HG03064 (cell line): ENCODE measurements at regions not wholly inside any gene's neighbourhood (a gene's known extent, or its start where the extent isn't known, plus 50 kb on each side); places are given as distances from the start of the nearest gene placed in this dataset.

Experiments
- ATAC-seq: cut with Tn5 transposase; IDR thresholded peaks from one replicate; pipeline ENCODE4 v1.9.1; 2021; ENCODE audit warnings: low read depth; ENCODE audit not compliant: unreplicated experiment

GRCh38 chr5:161134956-161135355 lies 282.9 kb upstream of the ATP10B start:
- ATAC-seq: no peak

GRCh38 chr5:161134083-161134482 lies 282.1 kb upstream of the ATP10B start:
- ATAC-seq: no peak

- ATAC-seq: no peak
Measured at GRCh38 chr5:161115941-161116340, 263.9 kb upstream of the ATP10B start.

- ATAC-seq: no peak
Measured at GRCh38 chr5:161112371-161112770, 260.4 kb upstream of the ATP10B start.

DNA sequence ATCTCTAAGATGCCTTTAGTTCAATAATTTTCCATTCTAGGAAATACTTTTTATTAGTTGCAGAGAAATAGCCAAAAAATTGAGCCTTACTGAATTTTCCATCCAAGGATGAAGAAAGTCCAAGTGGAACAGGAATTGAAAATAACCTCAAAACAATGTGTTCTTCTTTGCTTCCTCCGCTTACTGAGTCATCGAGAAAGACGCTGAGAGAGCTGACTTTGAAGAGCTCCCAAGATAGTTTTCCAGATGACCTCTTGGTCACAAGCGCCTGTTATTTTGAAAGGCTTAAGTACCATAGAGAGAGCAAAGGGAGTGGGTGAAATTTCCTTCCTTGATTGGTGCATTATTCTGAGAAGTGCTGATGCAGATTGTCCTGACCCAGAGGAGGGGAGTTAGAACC lies 253.5 kb upstream of the ATP10B start:
- no peak for ATAC-seq

DNA sequence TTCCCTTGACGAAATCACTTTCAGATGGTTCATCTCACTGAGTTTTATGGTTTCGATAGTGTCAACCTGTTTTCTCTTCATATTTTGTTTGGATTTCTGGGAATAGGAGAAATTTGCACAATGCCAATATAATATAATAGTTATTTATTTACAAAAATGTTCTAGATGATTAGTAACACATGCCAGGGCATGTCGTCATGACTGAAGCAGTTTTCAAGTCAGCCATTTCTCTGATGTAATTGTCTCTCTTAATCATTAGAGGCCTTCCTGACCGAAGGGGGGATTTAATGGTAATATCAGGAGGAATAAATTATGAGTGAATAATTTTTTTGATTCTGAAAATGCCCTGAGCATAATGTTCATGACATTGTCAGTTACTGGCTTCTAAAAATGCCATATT lies 246.5 kb upstream of the ATP10B start:
- ATAC-seq: no peak

DNA sequence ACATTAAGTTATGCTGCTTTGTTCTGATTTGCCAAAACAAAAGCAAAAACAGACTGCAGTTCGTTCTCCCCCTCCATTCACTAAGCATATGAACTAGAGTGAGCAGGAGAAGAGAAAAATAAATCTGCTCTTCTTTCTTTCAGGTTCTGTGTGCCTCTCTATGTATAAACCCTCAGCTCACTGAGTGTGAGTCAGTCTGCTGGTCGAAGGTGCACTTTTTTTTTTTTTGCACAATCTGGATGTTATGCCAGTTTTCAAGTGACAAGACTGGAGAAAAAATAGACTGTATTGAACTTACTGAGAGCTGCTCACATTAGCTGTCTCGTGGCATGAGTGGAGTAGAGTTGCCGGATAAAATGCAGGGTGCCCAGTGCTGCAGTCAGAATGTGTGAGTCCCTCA lies 244.6 kb upstream of the ATP10B start:
- ATAC-seq: no peak

DNA sequence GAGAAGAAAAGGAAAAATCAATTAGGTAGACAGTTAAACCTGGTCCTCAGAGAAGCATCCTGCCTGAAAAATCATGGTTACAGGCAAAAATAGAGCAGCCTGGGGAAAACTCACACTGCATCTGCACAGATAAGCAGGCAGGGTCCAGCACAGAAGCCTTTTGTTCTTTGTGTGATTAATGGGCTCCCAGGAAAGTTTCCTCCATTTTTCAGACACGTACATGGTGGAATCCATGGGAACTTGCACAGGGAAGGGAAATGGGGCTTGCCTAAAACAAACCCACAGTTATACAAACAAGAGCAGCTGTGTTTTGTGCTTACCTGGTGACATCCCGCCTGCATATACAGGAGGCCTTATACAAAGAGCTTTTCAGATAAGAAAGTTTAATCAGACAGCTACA lies 243.9 kb upstream of the ATP10B start:
- no peak for ATAC-seq

DNA sequence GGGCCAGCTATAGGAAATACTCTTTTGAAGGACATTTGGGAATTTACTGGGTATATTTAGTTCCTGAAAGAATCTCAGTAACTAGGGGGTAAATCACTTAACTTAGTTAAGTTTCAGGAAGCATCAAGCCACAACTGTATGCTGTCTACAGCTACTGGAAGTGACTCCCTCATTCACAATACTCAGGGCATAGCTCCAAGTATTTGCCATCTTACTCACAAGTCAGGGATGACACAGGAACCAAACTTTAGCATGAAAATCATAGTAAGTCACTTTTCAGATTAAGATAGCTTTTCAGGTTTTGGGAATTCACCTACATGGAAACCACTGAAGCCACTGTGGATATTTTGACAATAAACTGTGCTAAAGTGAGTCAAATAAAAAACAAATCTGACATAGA lies 242.4 kb upstream of the ATP10B start:
- no peak for ATAC-seq

DNA sequence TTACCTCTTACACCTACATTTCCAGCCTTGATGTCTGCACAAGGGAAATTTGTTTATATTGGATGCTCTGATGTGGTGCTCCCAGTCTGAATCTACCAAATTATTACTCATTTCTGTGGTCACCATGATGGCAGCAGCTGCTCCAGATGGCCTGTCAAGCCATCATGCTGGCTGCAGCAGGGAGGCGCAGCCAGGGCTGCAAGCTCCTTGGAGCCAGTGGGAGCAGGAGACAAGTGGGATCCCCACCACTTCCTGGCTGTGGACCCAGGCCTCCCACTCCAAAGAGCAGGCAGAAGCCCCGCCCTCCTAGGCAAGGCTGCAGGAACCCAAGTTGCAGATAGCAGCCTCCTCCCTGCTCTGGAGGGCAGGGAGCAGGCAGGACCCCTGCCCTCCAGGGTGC lies 241.1 kb upstream of the ATP10B start:
- ATAC-seq: no peak

DNA sequence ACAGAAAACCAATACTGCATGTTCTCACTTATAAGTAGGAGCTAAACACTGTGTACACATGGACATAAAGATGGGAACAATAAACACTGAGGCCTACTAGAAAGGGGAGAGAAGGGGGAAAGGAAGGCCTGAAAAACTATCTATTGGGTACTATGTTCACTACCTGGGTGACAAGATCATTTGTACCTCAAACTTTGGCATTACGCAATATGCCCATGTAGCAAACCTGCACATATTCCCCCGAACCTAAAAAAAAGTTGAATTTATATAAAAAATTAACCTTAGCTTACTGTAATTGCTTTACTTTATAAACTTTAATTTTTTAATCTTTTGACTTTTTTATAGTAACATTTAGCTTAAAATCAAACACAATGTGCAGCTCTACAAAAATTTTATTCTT lies 237.6 kb upstream of the ATP10B start:
- no peak for ATAC-seq

DNA sequence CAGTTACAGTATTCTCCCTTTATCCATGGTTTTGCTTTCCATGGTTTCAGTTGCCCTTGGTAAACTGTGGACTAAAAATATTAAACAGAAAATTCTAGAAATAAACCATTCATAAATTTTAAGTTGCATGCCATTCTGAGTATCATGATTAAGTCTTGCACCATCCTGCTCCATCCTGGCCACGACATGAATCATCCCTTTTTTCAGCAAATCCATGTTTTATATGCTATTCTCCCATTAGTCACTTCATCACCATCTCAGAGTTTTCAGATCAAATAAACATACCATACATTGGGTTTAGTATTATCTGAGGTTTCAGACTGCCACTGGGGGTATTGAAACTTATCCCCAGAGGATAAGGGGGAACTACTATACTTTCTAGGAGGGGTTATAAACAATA lies 234.4 kb upstream of the ATP10B start:
- no peak for ATAC-seq

- ATAC-seq: no peak
Measured at GRCh38 chr5:161085056-161085455, 233.0 kb upstream of the ATP10B start.

DNA sequence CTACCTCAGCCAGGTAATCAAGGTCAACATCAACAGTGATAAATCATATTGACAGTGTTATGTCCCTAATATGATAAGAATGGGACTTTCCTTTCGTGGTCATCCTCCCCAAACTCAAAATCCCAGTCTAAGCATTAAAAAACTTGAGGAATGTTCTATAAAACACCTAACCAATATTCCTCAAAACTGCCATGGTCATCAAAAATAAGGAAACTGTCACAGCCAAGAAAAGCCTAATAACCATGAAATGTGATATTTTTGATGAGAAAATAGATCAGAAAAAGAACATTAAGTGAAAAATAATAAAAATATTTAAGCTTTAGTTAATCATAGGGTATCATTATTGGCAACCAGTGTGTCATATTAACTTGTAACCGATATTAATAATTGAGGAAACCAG lies 232.1 kb upstream of the ATP10B start:
- no peak for ATAC-seq

DNA sequence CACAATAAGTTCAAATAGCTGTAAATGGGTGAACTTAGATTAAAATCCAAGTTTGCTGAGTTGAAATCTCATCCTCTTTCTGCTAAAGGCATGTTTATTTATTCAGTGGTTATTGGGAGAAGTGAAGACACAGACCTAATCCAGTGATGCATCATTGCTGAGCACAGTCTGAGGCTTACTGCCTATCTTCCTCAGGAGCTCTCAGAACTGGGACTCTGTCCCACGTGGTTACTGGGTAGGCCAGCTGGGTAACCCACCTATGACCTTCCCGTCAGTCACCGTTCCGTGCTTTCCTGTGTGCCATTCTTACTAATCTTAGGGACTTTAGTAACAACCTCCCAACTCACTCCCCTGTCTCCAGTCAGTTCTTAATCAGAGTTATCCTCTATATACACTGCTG lies 226.8 kb upstream of the ATP10B start:
- ATAC-seq: no peak

DNA sequence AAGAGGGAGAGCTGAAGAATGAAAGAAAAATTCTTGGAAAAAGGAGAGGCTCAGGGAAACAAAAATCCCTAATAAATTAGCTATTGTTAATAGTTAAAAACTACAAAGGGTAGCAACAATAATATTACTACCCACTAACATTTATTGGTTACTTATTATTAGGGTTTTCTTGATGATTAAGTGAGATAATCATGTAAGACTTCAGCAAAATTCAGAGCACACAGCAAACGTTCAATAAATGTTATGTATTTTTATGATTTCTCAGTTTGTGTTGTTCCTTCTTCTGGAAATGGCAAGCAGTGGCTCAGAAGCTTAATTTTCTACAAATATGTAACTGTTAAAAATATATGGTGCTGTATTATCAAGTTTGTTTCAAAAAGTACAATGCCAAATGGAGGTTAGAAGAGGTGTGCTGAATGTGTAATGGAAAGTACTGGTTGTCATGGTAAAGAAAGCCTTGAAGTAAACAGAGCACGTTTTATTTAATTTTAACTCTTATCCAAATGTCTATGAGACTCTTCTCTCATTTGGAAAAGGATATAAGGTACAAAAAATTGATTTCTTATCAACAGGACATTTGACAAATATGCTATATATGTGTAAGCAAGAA lies 226.0 kb upstream of the ATP10B start:
- no peak for ATAC-seq

- no peak for ATAC-seq
Measured at GRCh38 chr5:161077496-161077895, 225.5 kb upstream of the ATP10B start.

GRCh38 chr5:161064781-161065180 lies 212.8 kb upstream of the ATP10B start:
- no peak for ATAC-seq

DNA sequence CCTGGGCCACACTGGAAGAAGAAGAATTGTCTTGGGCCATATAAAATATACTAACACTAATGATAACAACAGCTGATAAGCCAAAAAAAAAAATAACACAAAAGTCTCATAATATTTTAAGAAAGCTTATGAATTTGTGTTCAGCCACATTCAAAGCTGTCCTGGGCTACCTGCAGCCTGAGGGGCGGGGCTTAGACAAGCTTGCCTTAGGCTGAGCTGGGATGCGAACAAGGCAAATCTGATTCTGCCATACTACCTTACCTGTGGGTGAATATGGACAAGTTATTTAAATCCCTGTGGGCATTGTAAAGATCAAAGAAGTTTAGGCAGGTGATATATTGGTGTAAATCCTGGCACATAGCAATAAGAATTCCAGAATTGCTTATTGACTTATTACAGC lies 212.3 kb upstream of the ATP10B start:
- no peak for ATAC-seq

DNA sequence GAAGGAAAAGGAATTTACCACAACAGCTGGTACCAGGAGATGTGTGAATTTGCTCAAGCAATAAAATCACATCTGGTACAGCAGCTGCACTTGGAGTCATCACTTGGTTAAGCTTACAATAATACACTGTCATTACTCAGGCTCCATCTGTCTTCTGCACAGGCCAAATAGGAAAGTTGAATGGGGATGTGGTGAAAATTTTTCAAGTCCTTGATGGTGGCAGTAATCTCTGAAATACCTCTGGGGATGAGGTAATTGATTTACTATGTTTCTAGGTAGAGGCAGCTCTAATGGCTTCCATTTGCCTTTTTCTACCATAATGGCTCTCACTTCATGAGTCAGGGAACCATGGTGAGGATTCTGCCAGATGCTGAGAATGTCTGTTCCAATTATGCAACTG lies 206.8 kb upstream of the ATP10B start:
- ATAC-seq: no peak

DNA sequence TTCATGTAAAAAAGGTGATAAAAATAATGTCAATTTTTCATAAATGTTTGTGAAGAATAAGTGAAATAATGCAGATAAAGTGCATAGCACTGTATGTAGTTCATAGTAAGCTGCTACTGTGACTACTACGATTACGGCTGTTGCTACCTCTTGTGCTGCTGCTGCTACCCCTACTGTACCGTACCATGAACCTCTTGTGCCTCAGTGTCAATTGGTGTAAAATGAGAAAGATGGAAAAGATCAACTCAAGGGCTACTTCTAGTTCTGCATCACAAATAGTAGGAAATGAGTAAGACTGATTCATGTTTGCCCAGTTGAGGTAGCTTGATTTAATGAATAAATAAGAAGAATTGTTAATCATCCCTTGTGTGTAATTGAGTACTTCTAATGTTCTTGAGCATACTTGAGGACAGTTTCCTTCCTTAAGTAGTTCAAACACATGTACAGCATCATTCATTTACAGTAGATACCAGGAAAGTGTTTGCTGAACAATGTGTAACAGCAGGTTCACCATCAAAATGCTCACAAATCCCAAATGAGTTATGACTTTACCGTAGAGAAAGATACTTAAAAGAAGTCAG lies 200.0 kb upstream of the ATP10B start:
- no peak for ATAC-seq

DNA sequence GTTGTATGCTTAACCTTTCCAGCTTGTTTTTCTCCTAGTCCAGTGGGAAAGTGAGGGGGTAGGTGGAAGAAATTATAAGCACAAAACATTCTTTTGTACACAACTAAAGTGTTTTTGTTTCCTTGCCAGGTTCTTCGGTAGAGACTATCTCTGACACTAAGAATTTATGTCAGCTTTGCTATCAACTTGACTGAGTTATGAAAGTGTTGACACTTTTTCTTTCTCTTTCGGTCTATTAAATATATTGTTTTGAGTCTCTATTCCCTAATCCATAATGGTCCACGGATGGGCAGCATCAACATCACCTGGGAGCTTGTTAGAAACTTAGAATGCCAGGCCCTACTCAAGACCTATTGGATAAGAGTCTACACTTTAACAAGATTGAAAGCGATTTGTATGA lies 195.0 kb upstream of the ATP10B start:
- no peak for ATAC-seq

DNA sequence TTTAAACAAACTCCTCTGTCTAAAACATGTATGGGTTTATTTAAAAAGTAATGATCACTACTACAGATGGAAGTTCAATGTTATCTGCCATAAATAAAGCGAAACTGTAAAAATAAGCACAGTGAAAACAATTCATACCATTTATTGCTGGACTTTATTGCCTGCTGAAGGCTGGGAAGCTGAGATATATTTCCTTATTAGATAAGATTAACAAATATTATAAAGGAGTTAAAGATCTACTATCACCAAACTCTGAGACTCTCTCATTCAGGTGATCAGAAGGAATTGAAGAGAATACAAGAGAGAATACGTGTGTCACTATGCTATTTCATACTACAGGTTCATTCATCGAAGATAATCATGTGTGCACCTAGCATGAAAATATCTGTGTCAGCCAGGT lies 190.9 kb upstream of the ATP10B start:
- no peak for ATAC-seq
